ENCODE measurements at regions not wholly inside any gene's neighbourhood (a gene's known extent, or its start where the extent isn't known, plus 50 kb on each side); places are given as distances from the start of the nearest gene placed in this dataset.

DNA sequence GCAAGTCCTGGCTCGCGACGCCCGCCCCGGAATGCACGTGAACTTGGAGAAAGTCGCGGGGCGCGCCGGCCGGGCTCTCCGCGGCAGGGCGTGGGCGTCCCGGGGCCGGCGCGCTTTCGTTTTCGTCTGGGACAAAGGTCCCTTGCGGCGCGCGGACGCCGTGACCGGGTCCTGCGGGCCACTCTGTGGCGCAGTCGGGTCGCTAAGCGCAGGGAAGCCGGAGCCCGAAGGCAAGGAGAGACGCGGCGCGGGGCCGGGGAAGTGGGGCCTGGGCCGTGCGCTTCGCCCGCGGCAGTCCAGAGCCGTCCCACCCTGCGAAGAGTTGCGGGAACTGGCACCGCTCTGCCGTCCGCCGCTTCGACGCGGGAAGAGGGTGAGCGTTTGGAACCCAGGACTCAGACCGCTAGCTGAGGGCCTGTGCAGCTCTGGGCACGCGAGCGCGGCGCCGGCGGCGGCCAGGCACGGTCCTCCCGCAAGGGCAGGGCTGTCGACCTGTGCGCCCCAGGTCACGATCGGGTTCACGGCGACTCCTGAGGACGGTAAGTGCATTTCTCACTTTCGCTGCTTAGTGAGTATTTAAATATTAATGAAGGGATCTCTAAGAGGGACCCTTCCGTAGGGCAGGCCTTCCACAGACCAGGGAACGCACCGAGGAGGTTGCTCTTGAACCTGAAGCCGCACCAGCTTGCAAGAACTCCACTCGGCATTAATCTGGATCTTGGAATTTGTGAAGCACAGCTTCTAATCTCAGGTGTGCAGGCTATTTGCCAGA is 78.0 kb upstream of the PPARA start:
- H2BK15ac ChIP-seq (ENCODE audit: low read depth, low read length) = no peak overlapping the region
- Mint-ChIP-seq H3K36me3 (ENCODE audit: insufficient read depth in 1 of 3, low read depth in 3 of 3) (0 out of 7 replicates have a peak, but pooled peaks cover 0 to 1% (median 0%) of the 10 kb centered on the region in 3 experiments), H3K27ac (no peak overlapping the region), H3K4me3 (peak overlapping the region; percentile 50 to 77), H3K4me1 (peaks cover 17 to 25% of the 10 kb centered on the region in 2 experiments), H3K27me3 (ENCODE audit: low read depth) (peaks cover 66% of the 10 kb centered on the region), H3K9me3 (no peaks in the 10 kb centered on the region)
- H3K79me2 ChIP-seq (ENCODE audit: insufficient read depth, low read length) = peaks cover 23% of the 10 kb centered on the region; the same call in 1 of the 2 replicates
- H3K4me2 ChIP-seq (ENCODE audit: insufficient read depth, insufficient read length, low read length) = peak overlapping the region; percentile 51
- H4K5ac ChIP-seq (ENCODE audit: insufficient read length, low read depth, low read length) = no peak overlapping the region
- H4K8ac ChIP-seq (replicated peaks; ENCODE audit: insufficient read length, low read depth, low read length) = no peak overlapping the region
- peak overlapping the region; percentile 23 for H3K9ac ChIP-seq (ENCODE audit: extremely low read depth, insufficient read length, low read length)
- DNase-seq = peak; percentile 63
- H3K4me1 ChIP-seq (ENCODE audit: insufficient read depth, low read length) = peaks cover 15% of the 10 kb centered on the region
- no CpG with 5 or more reads among the region's 81 CpGs for WGBS (ENCODE audit: extremely low coverage, insufficient read length, low lambda C conversion rate)
- H3K27me3 ChIP-seq (ENCODE audit: insufficient read depth, low read length) = peaks cover 6% of the 10 kb centered on the region; the same call in 1 of the 2 replicates
- H4K20me1 ChIP-seq (ENCODE audit: control insufficient read depth, insufficient read depth, insufficient read length) = no peaks in the 10 kb centered on the region
- no peak overlapping the region for H3K23ac ChIP-seq (ENCODE audit: insufficient read length, low read depth, low read length)
- no peak overlapping the region for H3T11ph ChIP-seq (ENCODE audit: low read length)
- no peaks in the 10 kb centered on the region for H3K9me3 ChIP-seq (ENCODE audit: control insufficient read depth, low read depth, low read length)
- no peak overlapping the region for H3K56ac ChIP-seq (ENCODE audit: insufficient read length, low read depth, low read length)
- H3K23me2 ChIP-seq (ENCODE audit: insufficient read length, low read depth, low read length, poor library complexity, severe bottlenecking) = peaks cover 4% of the 10 kb centered on the region
- no peak overlapping the region for H2AFZ ChIP-seq (ENCODE audit: low read length)
- no peak overlapping the region for H4K91ac ChIP-seq (ENCODE audit: insufficient read length, low read depth, low read length)
- H2BK20ac ChIP-seq (ENCODE audit: low read depth, low read length, poor library complexity, severe bottlenecking) = no peak overlapping the region
- no peak overlapping the region for H2BK12ac ChIP-seq (ENCODE audit: insufficient read length, low read depth, low read length)
- TF ChIP-seq, protein P1, sequence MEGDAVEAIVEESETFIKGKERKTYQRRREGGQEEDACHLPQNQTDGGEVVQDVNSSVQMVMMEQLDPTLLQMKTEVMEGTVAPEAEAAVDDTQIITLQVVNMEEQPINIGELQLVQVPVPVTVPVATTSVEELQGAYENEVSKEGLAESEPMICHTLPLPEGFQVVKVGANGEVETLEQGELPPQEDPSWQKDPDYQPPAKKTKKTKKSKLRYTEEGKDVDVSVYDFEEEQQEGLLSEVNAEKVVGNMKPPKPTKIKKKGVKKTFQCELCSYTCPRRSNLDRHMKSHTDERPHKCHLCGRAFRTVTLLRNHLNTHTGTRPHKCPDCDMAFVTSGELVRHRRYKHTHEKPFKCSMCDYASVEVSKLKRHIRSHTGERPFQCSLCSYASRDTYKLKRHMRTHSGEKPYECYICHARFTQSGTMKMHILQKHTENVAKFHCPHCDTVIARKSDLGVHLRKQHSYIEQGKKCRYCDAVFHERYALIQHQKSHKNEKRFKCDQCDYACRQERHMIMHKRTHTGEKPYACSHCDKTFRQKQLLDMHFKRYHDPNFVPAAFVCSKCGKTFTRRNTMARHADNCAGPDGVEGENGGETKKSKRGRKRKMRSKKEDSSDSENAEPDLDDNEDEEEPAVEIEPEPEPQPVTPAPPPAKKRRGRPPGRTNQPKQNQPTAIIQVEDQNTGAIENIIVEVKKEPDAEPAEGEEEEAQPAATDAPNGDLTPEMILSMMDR (conservative IDR thresholded peaks at IDR 0.05) = no peak
- no peak overlapping the region for H3K18ac ChIP-seq (ENCODE audit: insufficient read length, low read depth, low read length)
- H2AK5ac ChIP-seq (ENCODE audit: insufficient read length, low read length) = no peak overlapping the region
- no peaks in the 10 kb centered on the region for H3K79me1 ChIP-seq (ENCODE audit: insufficient read depth, low read depth, low read length, poor library complexity, severe bottlenecking)
- no peak overlapping the region for H3K27ac ChIP-seq (ENCODE audit: insufficient read length, low read depth, low read length)
- no peak overlapping the region for H2BK120ac ChIP-seq (ENCODE audit: low read depth, low read length, poor library complexity, severe bottlenecking)
- H3K14ac ChIP-seq (ENCODE audit: insufficient read depth, low read length) = no peak overlapping the region; the same call in 1 of the 2 replicates
- no peak overlapping the region for H2BK5ac ChIP-seq (ENCODE audit: insufficient read length, low read length)
- H3K4ac ChIP-seq (ENCODE audit: low read depth, low read length) = no peak overlapping the region
